ENCODE measurements at regions not wholly inside any gene's neighbourhood (a gene's known extent, or its start where the extent isn't known, plus 50 kb on each side); places are given as distances from the start of the nearest gene placed in this dataset.

GRCh38 chr2:117486081-117486480, 328.4 kb upstream of the DDX18 start:
- H3K4me3 ChIP-seq (replicated peaks in 1 of 4; ENCODE audit: control extremely low read depth in 1 of 4, insufficient read depth in 1 of 4, low read depth in 3 of 4, low read length in 4 of 4) = no peak overlapping the region
- H3K4me1 ChIP-seq (ENCODE audit: control insufficient read depth, extremely low read depth, insufficient read depth, low read length) = no peaks in the 10 kb centered on the region
- no peak overlapping the region for H3K27ac ChIP-seq (ENCODE audit: insufficient read depth, low read length)
- H3K36me3 ChIP-seq (ENCODE audit: control insufficient read depth, insufficient read depth, low read length) = no peaks in the 10 kb centered on the region
- no peak for TF ChIP-seq CTCF (conservative IDR thresholded peaks at IDR 0.05 in 1 of 2, IDR thresholded peaks at IDR 0.05 in 1 of 2; ENCODE audit: low read depth in 1 of 2, low read length in 2 of 2)
- no peak for TF ChIP-seq EZH2 (IDR thresholded peaks at IDR 0.05; ENCODE audit: low read length, missing control alignments)
- H3K9me3 ChIP-seq (ENCODE audit: control insufficient read depth, insufficient read depth, low read depth, low read length) = no peaks in the 10 kb centered on the region
- no peaks in the 10 kb centered on the region for H4K20me1 ChIP-seq (ENCODE audit: control insufficient read depth, extremely low read depth, insufficient read depth, low read length)
- H3K27me3 ChIP-seq (ENCODE audit: control insufficient read depth, insufficient read depth, low read length) = no peaks in the 10 kb centered on the region
- no peak overlapping the region for H3K4me2 ChIP-seq (ENCODE audit: extremely low read depth, insufficient read depth, low read length)
- no peak overlapping the region for H2AFZ ChIP-seq (ENCODE audit: low read length)
- DNase-seq (ENCODE audit: low read depth in 2 of 2) = no peak
- no peak overlapping the region for H3K9ac ChIP-seq (ENCODE audit: insufficient read depth, low read length)
- H3K79me2 ChIP-seq (ENCODE audit: control insufficient read depth, insufficient read depth, low read length) = no peaks in the 10 kb centered on the region

GRCh38 chr2:117492209-117492851, 322.2 kb upstream of the DDX18 start:
- Histone ChIP-seq H3K9ac (ENCODE audit: insufficient read depth, low read length) (no peak overlapping the region), H3K9me3 (ENCODE audit: control insufficient read depth, insufficient read depth, low read depth, low read length) (no peaks in the 10 kb centered on the region), H3K4me1 (ENCODE audit: control insufficient read depth, extremely low read depth, insufficient read depth, low read length) (no peaks in the 10 kb centered on the region), H3K36me3 (ENCODE audit: control insufficient read depth, insufficient read depth, low read length) (no peaks in the 10 kb centered on the region), H3K4me3 (replicated peaks in 1 of 4; ENCODE audit: control extremely low read depth in 1 of 4, insufficient read depth in 1 of 4, low read depth in 3 of 4, low read length in 4 of 4) (no peak overlapping the region), H4K20me1 (ENCODE audit: control insufficient read depth, extremely low read depth, insufficient read depth, low read length) (no peaks in the 10 kb centered on the region), H2AFZ (ENCODE audit: low read length) (no peak overlapping the region), H3K27ac (ENCODE audit: insufficient read depth, low read length) (no peak overlapping the region), H3K79me2 (ENCODE audit: control insufficient read depth, insufficient read depth, low read length) (no peaks in the 10 kb centered on the region), H3K27me3 (ENCODE audit: control insufficient read depth, insufficient read depth, low read length) (no peaks in the 10 kb centered on the region), H3K4me2 (ENCODE audit: extremely low read depth, insufficient read depth, low read length) (no peak overlapping the region)
- DNase-seq (ENCODE audit: low read depth in 2 of 2) = no peak
- no peak for TF ChIP-seq CTCF (conservative IDR thresholded peaks at IDR 0.05 in 1 of 2, IDR thresholded peaks at IDR 0.05 in 1 of 2; ENCODE audit: low read depth in 1 of 2, low read length in 2 of 2)
- no peak for TF ChIP-seq EZH2 (IDR thresholded peaks at IDR 0.05; ENCODE audit: low read length, missing control alignments)

- TF ChIP-seq CTCF (conservative IDR thresholded peaks at IDR 0.05 in 1 of 2, IDR thresholded peaks at IDR 0.05 in 1 of 2; ENCODE audit: low read depth in 1 of 2, low read length in 2 of 2) (no peak), EZH2 (IDR thresholded peaks at IDR 0.05; ENCODE audit: low read length, missing control alignments) (no peak)
- no peaks in the 10 kb centered on the region for H3K9me3 ChIP-seq (ENCODE audit: control insufficient read depth, insufficient read depth, low read depth, low read length)
- H3K9ac ChIP-seq (ENCODE audit: insufficient read depth, low read length) = no peak overlapping the region
- DNase-seq (ENCODE audit: low read depth in 2 of 2) = no peak
- no peak overlapping the region for H3K4me2 ChIP-seq (ENCODE audit: extremely low read depth, insufficient read depth, low read length)
- H3K27me3 ChIP-seq (ENCODE audit: control insufficient read depth, insufficient read depth, low read length) = no peaks in the 10 kb centered on the region
- H3K4me1 ChIP-seq (ENCODE audit: control insufficient read depth, extremely low read depth, insufficient read depth, low read length) = no peaks in the 10 kb centered on the region
- H2AFZ ChIP-seq (ENCODE audit: low read length) = no peak overlapping the region
- H4K20me1 ChIP-seq (ENCODE audit: control insufficient read depth, extremely low read depth, insufficient read depth, low read length) = no peaks in the 10 kb centered on the region
- H3K4me3 ChIP-seq (replicated peaks in 1 of 4; ENCODE audit: control extremely low read depth in 1 of 4, insufficient read depth in 1 of 4, low read depth in 3 of 4, low read length in 4 of 4) = no peak overlapping the region
- H3K27ac ChIP-seq (ENCODE audit: insufficient read depth, low read length) = no peak overlapping the region
- no peaks in the 10 kb centered on the region for H3K79me2 ChIP-seq (ENCODE audit: control insufficient read depth, insufficient read depth, low read length)
- H3K36me3 ChIP-seq (ENCODE audit: control insufficient read depth, insufficient read depth, low read length) = no peaks in the 10 kb centered on the region
Observed at GRCh38 chr2:117500721-117501120, 313.8 kb upstream of the DDX18 start.

Data from fibroblast of lung (primary cell).